ENCODE measurements at regions not wholly inside any gene's neighbourhood (a gene's known extent, or its start where the extent isn't known, plus 50 kb on each side); places are given as distances from the start of the nearest gene placed in this dataset.
"Not testable (repeated sequence)": the region's sequence is repeated elsewhere in the genome, so short reads cannot be mapped to it uniquely, and the experiment has no call there.

DNA sequence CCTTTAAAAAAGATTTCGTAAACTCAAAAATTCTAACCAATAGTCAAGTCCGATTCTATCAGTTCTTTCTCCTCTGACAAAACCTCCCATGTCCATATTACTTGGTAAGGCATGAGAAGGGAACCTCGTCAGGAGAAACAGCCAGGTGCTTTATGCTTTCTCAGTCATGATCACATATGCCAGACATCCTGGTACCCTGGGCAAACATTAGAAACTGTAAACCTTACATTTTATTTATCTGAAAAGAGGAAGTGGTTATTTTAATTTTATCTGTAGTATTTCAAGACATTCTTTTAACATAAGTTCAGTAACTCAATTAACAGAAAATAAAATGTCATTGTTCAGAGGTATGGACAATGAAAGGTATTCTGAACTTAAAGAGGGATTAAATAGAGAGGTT, 474.8 kb upstream of the GBE1 start:
- FAIRE-seq = no peak

DNA sequence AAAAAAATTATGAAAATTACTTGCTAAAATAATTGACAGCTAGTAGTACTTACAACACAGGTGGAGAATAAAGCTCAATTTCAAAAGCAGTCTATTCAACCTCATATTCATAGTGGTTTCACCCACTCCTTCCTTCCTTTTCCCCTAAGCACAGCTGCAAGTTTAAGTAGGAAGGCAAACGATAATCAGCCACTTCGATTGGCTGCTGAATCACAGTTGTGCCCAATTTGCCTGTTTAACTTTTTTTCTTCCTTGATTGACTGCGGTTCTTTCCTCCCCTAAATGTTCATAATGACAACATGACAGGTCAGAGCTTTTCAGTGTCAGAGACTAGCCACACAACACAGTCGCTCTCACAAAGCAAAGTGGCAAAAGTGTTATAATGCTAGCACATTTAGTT, 468.0 kb upstream of the GBE1 start:
- no peak for FAIRE-seq

- no peak for FAIRE-seq
Observed at GRCh38 chr3:82224661-82225060, 463.2 kb upstream of the GBE1 start.

- no peak for FAIRE-seq
Observed at GRCh38 chr3:82222401-82222800, 461.0 kb upstream of the GBE1 start.

GRCh38 chr3:82217571-82217970, 456.1 kb upstream of the GBE1 start:
- FAIRE-seq = no peak

GRCh38 chr3:82208002-82208710, 446.7 kb upstream of the GBE1 start:
- FAIRE-seq = no peak

DNA sequence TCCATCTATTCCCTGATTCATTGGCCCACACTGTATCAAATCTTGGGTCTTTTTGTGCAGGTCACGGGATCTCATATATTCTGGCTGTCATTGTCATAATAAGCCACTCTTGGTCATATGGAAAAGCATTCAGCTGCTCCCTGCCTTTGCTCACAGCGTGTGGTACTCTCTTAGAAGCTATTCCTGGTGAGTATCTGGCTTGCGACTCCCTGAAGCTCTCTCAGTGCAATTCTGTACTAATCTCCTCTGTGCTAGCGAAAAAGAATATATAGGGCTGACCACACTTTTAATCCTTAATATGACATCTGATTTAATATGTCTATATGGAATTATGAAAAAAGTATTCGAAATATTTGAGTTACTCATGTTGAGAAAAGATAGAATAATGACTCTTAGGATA, 440.8 kb upstream of the GBE1 start:
- FAIRE-seq = no peak

GRCh38 chr3:82201316-82201715, 439.9 kb upstream of the GBE1 start:
- FAIRE-seq = no peak

GRCh38 chr3:82198009-82198408, 436.6 kb upstream of the GBE1 start:
- FAIRE-seq = no peak

DNA sequence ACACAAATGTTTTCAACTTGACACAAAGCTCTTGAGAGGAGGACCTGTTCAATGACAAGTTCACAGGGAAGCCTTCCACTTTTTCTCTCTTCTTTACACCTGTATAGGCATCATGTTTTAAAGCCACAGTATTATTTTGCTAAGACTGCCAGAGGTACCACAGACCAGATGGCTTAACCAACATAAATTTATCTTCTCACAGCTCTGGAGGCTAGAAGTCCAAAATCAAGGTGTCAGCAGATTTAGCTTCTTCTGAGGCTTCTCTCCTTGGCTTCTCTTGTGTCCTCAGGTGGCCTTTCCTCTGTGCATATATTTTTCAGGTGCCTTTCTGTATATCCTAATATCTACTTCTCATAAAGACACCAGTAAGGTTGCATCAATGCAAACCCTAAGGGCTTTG, 435.2 kb upstream of the GBE1 start:
- no peak for FAIRE-seq

- no peak for FAIRE-seq
Observed at GRCh38 chr3:82194870-82195269, 433.4 kb upstream of the GBE1 start.

- FAIRE-seq = no peak
Observed at GRCh38 chr3:82186017-82186416, 424.6 kb upstream of the GBE1 start.

GRCh38 chr3:82179291-82179690, 417.8 kb upstream of the GBE1 start:
- FAIRE-seq = no peak

GRCh38 chr3:82178291-82178690, 416.8 kb upstream of the GBE1 start:
- FAIRE-seq = no peak

- FAIRE-seq = no peak
Observed at GRCh38 chr3:82177774-82178173, 416.3 kb upstream of the GBE1 start.

- no peak for FAIRE-seq
Observed at GRCh38 chr3:82165266-82165665, 403.8 kb upstream of the GBE1 start.

GRCh38 chr3:82163907-82164520, 402.6 kb upstream of the GBE1 start:
- peak; percentile 90 for FAIRE-seq

DNA sequence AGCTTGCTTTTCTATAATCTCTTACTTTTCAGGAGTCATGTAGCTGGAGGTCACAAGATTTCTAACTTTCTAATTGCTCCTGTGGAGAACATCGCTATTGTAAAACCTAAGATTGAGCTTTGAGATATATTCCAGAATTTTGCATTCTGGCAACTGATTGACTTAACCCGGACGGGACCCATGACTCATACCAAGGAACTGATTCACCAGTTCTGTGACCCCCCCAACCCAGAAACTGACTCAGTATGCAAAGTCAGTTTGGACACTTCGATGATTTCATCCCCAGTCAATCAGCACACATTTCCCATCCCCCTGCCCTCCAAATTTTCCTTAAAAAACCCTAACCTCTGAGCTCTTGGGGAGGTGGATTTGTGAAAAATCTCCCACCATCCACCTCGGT, 396.5 kb upstream of the GBE1 start:
- FAIRE-seq = no peak

GRCh38 chr3:82153892-82154291, 392.4 kb upstream of the GBE1 start:
- not testable (repeated sequence) for FAIRE-seq

- FAIRE-seq = no peak
Observed at GRCh38 chr3:82145742-82146141, 384.3 kb upstream of the GBE1 start.

GRCh38 chr3:82144811-82145210, 383.4 kb upstream of the GBE1 start:
- FAIRE-seq = no peak

- FAIRE-seq = no peak
Observed at GRCh38 chr3:82143661-82144412, 382.4 kb upstream of the GBE1 start.

DNA sequence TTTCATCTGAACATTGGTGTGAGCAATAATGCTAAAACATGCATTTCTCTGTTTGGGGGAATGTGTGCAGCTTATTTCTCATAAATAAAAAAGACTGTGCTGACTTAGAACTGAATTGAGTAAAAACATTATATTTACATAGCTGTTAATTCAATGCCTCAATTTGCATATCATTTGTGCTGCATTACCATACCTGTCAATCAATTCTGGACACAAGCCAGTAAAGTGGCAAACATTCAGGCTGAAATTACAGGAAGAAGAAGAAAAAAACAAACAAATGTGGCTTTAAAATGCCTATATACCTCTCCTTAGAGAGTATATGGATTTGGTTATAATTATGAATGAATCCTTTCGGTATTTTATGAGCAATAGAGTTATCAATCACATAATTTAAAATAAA, 380.1 kb upstream of the GBE1 start:
- FAIRE-seq = no peak

- no peak for FAIRE-seq
Observed at GRCh38 chr3:82137861-82138260, 376.4 kb upstream of the GBE1 start.
